GM12892 (cell line): ENCODE measurements at regions not wholly inside any gene's neighbourhood (a gene's known extent, or its start where the extent isn't known, plus 50 kb on each side); places are given as distances from the start of the nearest gene placed in this dataset.

ENCODE experiments used
- POLR2A ChIP-seq: IDR thresholded peaks from 2 replicates; pipeline ENCODE4 v1.6.1; 2011; ENCODE audit warnings: low read depth, low read length, control low read depth
- POLR2AphosphoS5 ChIP-seq: IDR thresholded peaks from 2 replicates; pipeline ENCODE4 v1.6.1; 2011; ENCODE audit warnings: low read depth, low read length, control low read depth

DNA sequence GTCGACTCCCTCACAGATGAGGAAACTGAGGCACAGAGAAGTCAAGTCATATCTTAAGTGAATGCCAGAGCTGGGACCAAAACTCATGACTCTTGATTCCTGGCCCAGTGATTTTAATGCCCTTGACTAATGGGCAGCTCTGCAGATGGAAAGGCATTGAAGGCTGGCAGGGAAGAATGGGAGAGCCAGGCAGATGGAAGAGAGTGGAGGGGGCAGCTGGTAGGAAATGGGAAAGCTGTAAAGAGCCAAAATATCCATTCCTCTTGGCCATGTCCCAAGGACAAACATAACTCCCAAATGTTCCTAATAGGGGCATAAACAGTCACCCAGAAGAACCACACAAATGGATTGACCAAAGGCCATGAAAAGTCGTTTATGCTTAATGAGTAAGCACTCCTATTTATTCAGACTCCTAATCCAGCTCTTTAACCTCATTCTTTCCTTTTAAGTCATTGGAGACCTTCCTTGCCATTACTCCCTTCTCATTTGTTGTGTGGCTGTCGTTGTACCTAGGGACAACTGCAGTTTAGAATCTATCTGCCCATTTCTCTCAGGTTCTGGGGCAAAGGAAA lies 330.5 kb upstream of the ROPN1 start:
- TF ChIP-seq POLR2A (no peak), POLR2AphosphoS5 (no peak)
